NCI-H1105 treated with DMSO at 0.1 percent for 48 hours (cell line): ENCODE measurements at regions not wholly inside any gene's neighbourhood (a gene's known extent, or its start where the extent isn't known, plus 50 kb on each side); places are given as distances from the start of the nearest gene placed in this dataset.

Experiments used
- DNase-seq: peaks from one replicate; lab custom pipeline; 2025; lab: John Stamatoyannopoulos, UW

DNA sequence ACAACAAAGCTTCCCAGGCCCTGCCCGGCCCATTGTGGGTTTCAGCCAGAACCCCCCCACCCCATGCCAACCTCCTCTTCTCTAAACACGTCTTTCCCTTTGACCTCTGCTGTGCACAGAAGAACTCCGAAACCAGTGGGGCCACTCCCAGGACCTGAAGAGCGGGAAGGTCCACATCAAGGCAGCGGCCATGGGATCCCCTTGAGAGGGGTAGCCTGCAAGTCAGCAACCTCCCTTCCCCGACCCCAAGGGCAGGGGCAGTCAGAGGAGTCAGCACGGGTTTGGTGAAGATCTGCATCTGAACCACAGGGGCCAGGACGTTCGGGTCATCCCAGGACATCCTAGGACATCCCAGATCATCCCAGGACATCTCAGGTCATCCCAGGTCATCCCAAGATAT is 379.9 kb upstream of the IRX4 start:
- no peak for DNase-seq

DNA sequence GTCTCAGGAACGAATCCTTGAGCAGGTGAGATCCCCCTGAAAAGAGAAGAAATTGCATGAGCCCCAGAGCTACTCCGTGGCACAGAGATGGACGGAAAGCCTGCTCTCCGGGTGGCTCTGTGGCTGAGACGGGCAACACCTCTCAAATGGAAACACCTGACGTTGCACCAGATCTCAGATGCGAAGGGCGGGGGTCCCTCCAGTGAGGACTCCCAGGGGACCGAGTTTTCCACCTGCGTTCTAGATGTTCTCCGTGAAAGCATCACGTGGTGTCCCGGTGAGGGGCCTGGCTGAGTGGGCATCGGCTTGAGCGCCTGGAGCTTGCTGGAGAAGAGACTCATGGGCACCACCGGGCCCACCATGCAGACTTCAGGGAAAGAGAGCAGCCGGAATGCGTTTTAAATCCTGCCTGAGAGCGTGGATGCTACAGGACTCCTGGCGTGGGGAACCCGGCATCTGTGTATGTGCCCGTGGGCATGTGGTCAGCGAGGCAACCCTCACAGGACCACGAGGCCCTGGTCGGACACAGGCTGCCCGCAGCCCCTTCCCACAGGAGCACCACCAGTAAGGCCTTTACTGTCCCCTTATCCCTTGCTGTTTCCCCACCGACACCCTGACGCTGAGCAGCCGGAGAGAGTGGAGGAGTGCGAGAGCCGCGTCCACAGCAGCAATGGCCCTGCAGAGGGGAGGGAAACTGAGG is 378.4 kb upstream of the IRX4 start:
- no peak for DNase-seq

DNA sequence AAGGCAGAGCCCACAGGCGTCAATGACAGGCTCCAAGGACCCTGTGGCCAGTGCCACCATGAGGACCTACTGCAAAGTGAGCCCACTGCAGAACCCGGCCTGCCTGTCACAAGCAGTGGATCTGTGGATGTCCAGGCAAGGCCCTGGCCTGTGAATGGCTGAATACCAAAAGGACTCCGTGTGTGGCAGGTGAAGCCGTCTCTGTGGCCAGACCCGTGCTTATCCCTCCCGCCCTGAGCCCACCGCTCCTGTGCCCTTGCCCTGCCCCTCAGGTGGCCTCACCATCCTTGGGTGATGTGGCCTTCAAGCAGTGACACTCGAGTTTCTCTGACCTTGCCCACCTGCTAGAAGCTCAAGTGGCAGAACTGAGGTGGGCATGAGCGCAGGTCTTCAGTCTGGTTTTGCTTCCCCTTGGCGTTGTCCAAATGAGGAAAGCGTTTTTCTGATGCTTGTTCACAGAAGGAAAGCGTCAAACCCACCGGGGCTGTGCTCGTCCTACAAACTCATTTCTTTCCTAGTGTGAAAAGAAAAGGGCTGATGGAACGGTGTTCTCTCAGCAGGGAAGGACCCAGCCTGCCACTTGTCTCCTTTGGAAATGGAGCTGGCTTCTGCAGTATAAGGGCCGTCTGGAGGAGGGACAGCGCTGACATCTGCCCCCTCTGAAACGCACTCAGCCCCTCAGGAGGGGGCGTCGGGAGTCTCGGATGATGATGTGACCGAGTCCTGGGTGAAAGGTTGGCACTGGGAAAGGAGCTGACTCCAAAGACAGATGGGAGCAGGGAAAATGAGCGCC is 377.7 kb upstream of the IRX4 start:
- DNase-seq = no peak

DNA sequence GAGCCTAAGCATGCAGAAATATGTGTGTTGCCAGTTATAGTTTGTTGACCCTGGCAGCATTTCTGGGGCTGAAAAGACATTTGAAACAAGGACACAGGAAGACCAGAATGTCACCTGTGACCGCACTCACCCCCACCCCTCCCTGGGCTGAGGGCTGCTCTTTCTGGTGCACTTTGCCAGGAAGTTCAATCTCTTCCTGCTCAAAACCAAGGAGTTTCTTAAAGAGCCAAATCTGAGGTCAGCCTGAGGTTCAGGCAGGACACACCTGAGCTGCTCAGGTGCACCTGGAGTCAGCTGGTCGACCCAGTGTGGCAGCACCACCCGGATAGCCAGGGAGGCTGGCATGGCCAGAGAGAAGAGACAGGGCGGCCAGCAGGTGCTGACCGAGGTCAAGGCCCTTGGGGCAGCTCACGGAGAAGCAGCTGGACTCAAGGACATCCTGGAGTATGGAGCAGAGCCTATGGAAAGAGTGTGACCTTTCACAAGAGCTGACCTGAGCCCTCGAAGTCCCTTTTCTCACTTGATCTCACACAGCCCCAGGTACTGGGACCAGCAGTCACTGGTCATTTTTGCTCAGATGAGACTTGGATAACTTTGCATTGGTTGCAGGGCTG is 376.9 kb upstream of the IRX4 start:
- no peak for DNase-seq

DNA sequence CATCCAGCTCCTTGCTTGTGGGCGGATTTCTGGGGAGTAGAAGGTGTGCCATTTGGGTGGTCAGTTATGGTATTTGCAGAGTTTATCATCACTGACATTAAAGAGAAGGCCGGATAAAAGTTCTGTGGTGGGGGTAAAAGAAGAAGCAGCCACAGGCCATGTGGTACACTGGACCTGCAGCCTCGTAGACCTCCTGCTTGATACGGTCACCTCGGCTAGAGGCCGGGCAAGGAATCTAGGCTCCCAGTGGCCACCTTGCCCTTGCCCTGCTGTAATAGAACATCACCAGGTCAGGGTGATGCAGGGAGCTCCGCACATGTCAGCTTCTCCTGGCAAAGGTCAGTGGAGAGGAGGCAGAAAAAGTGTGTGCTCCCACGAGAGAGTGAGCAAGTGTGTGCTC is 376.1 kb upstream of the IRX4 start:
- no peak for DNase-seq

DNA sequence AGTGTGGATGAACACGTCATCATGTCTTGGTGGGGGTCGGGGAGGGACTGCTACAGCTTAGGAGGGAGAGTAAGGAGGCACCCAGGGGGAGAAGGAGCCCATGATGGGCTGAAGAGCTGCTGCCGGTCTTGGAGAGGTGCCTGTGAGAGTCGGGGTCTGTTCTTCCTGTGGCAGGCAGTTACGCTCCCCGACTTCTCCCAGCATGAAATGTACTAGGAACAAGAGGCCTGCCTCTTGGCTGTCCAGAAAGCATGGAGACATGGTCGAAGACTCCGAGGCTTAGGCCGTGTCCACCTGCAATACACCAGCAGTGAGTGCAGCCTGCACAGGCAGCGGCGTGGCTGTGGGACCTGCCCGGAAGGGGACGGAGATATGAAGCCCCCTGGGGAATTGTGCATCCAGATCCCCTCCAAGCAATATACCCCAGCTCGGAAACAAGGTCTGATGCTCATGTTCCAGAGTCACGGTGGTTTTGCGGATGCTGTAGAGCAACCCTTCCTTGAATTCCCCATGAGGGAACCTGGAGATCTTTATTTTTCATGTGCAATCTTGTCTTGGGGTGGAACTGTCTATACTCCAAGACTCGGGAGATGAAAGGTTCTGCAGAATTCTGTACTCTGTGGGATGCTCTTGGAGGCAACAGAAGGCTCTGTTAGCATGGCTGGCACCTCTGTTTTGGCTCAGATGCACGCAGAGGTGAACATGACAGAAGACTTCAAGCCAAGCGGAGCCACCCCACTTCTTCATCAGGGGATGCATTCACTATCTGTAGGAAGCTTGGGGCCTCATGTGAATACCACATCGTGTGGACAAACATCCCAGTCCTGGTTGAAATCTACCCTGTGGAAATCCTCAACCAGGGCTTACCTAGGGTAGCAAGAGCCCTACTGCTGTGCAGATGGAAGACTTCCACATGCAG is 374.9 kb upstream of the IRX4 start:
- DNase-seq = no peak

DNA sequence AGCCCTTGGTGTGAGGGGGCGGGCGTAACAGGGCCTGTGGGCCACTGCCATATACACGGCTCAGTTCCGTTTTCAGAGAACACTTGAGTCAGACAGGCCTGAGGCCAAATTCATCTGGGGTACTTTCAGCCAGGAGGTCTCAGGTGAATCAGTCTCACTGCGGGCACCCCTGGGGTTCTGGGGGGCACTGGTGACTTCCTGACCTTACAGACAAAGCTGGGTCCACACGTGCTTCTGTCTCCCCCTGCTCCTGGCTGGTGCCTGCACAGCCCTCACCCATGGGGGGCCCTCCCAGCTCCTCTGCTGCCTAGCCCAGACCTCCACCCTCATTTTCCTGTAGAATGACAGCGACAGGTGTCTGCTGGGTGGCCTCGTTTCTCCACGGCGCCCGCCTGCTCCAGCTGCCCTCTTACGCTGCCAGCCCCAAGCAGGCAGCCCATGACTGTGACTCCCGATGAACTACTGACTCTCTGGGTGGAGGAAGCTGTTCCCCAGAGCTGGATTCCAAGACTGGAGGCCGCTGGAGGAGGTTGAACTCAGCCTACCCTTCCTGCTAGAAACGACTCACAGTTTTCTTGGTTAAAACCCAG is 374.1 kb upstream of the IRX4 start:
- DNase-seq = no peak

DNA sequence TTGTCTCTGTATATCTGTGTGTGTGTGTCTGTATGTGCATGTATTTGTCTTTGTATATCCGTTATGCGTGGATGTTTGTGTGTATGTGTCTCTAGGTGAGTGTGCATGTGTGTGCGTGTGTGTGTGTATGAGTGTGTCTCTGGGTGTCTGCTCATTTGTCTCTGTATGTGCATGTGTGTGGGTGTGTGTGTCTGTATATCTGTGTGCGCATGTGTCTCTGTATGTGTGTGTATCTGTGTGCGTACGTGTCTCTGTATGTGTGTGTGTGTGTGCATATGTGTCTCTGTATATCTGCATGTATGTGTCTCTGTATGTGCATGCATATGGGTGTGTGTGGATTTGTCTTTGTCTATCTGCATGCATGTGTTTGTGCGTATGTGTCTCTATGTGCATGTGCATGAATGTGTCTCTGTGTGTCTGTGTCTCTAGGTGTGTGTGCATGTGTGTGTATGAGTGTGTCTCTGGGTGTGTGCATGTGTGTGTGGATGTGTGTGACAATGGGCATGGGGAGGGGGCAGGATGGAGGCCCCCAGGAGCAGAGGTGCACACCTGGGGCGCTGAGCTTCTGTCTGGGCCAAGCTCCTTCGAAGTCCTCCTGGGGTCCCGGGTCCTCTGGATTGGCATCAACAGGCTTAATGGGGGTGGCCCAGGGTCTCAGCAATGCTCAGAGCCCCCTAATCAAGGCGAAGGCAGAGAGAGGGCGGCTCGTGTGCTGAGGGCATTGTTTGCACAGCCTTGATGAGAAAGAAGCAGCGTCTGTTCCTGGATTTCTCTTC is 373.4 kb upstream of the IRX4 start:
- no peak for DNase-seq

DNA sequence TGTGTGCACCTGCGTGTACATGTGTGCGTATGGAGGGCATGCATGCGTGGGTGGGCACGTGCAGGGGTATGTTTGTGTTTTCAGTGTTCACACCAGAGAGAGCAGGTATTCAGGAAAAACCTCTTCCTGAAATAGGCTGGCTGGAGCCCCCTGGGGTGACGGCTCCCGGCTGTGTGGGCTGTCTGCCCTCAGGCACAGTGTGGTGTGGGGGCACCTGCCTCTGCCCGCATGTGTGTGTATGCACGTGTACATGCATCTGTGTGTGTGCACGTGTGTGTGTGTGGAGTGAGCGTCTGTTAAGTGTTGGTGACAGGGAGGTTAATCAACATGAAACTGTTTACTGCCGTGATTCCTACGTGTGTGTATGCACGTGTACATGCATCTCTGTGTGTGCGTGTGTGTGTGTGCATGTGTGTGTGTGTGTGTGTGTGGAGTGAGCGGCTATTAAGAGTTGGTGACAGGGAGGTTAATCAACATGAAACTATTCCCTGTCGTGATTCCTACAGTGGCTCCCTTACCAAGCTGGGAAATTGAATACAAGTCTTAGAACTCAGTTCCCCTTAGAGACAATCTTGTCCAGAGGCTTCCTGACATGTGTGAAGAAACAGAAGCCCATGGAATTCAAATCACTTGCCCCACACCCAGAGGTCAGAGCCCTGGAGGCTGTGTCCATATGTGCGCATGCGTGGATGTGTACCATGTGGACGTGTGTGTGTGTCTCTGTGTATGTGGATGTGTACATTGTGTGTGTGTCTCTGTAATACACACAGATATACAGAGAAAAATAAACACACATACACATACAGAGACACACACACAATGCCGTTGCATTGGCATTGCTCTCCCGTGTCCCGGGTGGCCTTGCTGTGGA is 372.4 kb upstream of the IRX4 start:
- no peak for DNase-seq

DNA sequence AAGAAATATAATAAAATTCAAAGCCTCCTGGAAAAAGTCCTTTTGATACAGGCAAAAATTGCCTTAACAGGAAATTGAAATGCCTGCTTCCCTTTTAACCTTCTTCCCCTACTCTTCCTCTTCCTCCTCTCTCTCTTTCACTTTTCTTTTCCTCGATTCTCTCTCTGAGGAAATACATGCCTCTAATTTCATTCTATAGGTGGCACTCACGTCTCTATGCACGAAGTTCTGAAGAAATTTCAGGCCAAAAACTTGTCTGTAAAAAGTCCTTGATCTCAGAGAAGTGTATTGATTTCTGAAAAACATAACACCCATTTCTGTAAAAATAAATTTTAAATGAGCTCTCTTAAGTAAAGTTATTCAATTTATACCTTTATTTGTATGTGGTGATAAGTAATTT is 371.7 kb upstream of the IRX4 start:
- DNase-seq = no peak

DNA sequence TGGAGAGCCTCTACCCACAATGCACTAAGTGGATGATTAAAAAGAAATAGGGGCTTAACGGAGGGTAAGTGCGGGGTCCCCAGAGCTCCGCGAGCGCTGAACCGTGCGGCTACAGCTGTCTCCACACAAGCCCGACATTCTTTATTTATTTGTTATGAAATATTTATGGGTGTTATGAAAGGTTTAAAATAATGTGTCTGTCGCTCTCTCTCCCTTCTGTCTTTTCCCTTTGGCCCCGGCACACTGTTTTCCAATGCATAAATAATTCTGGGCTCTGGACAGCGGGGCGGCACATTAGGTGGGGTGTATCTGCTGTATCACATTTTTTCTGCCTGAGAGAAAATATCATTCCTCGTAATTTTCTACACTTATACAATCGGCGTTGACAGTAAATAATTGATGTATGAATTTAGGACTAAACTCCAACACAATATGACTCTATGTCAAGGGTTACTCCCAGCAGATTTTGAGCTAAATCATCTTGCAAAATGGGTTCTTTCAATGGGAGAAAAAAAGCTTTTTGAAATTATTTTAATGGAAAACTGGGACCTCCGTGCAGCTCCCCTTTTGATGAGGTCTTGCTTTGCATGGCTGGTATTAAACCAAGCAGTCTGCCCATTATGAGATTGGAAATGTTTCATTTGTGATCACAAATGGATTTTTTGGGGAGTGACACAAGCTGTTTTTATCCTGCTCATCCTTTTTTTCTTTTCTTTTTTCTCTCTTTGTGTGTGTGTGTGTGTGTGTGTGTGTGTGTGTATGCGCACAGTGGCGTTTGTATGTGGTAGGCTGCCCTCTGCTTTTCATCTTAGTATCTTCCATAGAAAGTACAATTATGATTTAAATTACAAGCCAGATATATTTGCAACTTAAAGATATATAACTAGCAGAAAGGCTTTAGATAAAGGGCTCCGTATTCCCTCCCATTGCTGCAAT is 370.6 kb upstream of the IRX4 start:
- no peak for DNase-seq

DNA sequence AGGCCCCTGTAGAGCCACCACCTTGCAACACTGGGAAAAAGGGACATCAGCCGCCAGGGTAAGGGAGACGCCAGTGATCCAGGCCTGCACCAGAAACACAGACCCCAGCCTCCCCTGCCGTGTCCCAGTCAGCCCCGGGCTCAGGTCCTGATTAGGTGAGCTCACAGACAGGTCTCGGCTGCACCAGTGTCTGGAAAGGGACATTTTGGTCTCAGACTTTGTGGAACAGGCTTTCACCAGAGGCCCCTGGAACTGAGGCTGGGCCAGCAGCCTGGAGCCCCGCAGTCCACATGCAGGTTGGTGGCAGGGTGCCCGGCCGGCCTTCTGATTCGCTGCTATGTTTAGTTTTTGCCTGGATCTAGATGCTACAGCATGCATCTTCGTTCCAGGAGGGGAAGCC is 369.0 kb upstream of the IRX4 start:
- DNase-seq = no peak

DNA sequence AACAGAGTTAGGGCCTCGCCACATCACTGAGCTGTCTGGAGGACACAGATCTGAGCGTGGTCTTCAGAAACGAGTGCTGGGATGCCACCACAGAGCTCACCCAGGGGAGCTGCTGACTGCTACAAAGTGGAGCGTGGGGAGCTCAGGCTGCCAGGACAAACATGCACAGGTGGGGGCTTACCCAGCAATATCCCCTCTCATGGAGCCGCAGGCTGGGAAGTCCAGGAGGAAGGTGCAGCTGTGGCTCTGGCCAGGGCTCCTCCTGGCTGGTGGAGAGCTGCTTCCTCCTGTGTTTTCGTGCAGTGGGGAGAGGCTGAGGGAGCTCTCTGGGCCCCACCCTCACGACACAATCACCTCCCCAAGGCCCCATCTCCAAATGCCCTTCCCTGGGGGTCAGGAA is 368.6 kb upstream of the IRX4 start:
- DNase-seq = no peak

DNA sequence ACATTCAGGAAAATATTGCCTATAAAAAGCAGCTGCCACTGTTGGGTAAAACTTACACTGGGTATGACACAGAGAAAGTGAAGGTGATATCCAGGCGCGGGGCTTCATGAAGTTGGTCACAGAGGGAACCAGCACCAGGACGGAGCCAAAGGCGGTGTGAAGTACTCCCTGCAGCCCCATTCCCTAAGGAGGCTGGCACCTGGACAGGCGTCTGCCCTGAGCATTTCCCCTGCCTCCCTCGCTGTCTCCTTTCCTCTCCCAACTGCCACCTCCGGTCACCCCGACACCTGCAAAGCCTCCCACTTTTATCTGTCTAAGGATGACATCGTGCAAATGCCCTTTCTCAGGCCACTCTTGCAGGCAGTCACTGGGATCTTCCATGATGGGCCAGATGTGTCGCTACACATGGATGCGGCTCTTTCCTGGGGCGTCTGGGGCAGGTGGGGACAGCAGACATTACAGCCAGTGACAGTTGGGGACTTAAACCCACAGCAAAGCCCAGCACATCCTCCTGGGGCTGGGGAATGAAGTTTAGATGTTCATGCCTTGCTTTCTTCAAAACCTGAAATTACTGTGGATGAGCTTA is 367.7 kb upstream of the IRX4 start:
- DNase-seq = no peak

DNA sequence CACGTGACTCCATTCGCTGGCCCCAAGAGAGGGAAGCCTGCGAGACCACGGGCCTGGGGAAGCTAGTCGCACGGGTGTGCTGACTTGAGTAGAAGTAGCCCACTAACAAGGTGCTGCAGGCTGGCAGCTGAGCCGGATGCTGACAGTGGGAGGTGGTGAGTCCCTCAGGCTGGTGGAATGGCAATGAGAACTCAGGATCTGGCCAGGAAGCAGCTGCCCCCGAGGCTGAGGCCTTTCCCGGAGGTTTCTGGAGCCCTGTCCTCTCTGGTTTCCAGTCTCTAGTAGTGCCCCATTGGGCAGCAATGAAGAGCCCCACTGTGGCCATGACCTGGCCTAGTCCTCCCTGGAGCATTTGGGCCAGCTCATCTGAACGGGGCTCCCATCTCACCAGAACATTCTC is 366.7 kb upstream of the IRX4 start:
- DNase-seq = no peak

DNA sequence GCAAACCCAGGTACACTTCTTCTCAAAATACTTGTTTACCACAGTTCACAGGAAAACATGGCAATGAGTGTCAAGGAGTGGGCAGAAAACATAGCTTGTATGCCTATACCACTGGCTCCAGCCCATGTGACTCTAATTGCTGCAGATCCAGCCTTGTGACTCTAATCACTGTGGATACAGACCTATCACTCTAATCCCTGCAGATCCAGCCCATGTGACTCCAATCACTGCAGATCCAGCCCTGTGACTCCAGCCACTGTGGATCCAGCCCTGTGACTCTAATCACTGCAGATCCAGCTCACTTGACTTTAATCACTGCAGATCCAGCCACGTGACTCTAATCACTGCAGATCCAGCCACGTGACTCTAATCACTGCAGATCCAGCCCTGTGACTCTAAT is 366.3 kb upstream of the IRX4 start:
- no peak for DNase-seq

DNA sequence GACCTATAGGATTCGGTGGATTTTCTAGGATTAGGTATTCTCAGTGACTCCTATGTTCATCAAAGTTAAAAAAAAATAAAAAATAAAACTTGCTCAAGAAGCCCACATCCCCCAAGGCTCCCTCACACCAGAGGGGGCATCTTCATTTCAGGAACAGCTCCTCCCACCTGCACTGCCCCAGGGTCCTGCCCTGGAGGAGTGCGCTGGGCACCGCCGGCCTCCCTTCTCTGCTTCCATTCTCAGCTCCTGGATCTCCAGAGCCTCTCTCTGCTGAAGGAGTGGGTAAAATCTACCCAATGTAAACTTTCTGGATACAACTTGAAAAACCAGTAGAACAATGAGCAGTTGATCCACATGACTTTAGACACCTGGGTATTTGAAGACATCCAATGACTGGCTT is 359.8 kb upstream of the IRX4 start:
- no peak for DNase-seq

DNA sequence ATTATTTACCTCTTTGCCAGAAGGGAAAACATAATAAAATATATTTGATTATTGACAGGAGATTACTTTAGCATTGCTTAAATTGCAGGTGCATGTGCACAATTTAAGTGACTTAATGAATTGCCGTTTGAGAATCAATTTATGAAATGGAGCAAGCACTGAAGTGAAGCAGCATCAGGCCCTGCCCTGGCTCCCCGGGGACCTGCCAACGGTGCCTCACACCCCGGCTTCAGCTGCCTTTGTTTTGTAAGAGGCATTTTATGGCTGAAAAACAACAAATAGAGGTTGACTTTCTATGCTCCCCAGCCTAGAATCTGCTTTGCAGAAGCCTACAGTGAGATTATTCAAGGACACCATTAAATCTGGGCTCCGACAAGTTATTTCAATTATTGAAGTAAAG is 359.1 kb upstream of the IRX4 start:
- no peak for DNase-seq
